HK-2 (cell line): ENCODE measurements at regions not wholly inside any gene's neighbourhood (a gene's known extent, or its start where the extent isn't known, plus 50 kb on each side); places are given as distances from the start of the nearest gene placed in this dataset.

Experiments used
- DNase-seq: peaks from one replicate; pipeline ENCODE4 v3.0.0-alpha.2; 2018; ENCODE audit not compliant: unreplicated experiment

GRCh38 chr21:38956856-38957571 lies 151.3 kb downstream of the ETS2 start:
- no peak for DNase-seq

- no peak for DNase-seq
These were observed 150.8 kb downstream of the ETS2 start for GRCh38 chr21:38956521-38956855.

- no peak for DNase-seq
These were observed 150.3 kb downstream of the ETS2 start for GRCh38 chr21:38956007-38956406.

- peak; percentile 13 for DNase-seq
These were observed 149.8 kb downstream of the ETS2 start for GRCh38 chr21:38955495-38955894.

- no peak for DNase-seq
These were observed 148.9 kb downstream of the ETS2 start for GRCh38 chr21:38954588-38955004.

GRCh38 chr21:38953516-38953915 lies 147.8 kb downstream of the ETS2 start:
- no peak for DNase-seq

GRCh38 chr21:38952890-38953289 lies 147.2 kb downstream of the ETS2 start:
- no peak for DNase-seq

GRCh38 chr21:38951095-38951730 lies 145.5 kb downstream of the ETS2 start:
- no peak for DNase-seq

GRCh38 chr21:38950435-38951094 lies 144.8 kb downstream of the ETS2 start:
- DNase-seq, result no peak

- no peak for DNase-seq
These were observed 143.3 kb downstream of the ETS2 start for GRCh38 chr21:38949070-38949380.

GRCh38 chr21:38948377-38949069 lies 142.8 kb downstream of the ETS2 start:
- DNase-seq, result no peak

GRCh38 chr21:38945545-38946245 lies 140.0 kb downstream of the ETS2 start:
- no peak for DNase-seq

GRCh38 chr21:38944903-38945302 lies 139.2 kb downstream of the ETS2 start:
- no peak for DNase-seq

- DNase-seq, result no peak
These were observed 138.7 kb downstream of the ETS2 start for GRCh38 chr21:38944402-38944801.

- DNase-seq, result no peak
These were observed 137.1 kb downstream of the ETS2 start for GRCh38 chr21:38942748-38943211.

GRCh38 chr21:38938769-38939168 lies 133.0 kb downstream of the ETS2 start:
- no peak for DNase-seq

GRCh38 chr21:38938343-38938742 lies 132.6 kb downstream of the ETS2 start:
- no peak for DNase-seq

GRCh38 chr21:38937844-38938243 lies 132.1 kb downstream of the ETS2 start:
- no peak for DNase-seq

- DNase-seq, result no peak
These were observed 131.6 kb downstream of the ETS2 start for GRCh38 chr21:38937286-38937790.

GRCh38 chr21:38936240-38936639 lies 130.5 kb downstream of the ETS2 start:
- DNase-seq, result no peak

GRCh38 chr21:38933731-38934130 lies 128.0 kb downstream of the ETS2 start:
- DNase-seq, result no peak

GRCh38 chr21:38931291-38931690 lies 125.6 kb downstream of the ETS2 start:
- no peak for DNase-seq
